ENCODE measurements at regions not wholly inside any gene's neighbourhood (a gene's known extent, or its start where the extent isn't known, plus 50 kb on each side); places are given as distances from the start of the nearest gene placed in this dataset.

- no peak for TF ChIP-seq YY1 (IDR thresholded peaks at IDR 0.05)
- no peak for TF ChIP-seq SP1 (IDR thresholded peaks at IDR 0.05)
- TF ChIP-seq, protein P1, sequence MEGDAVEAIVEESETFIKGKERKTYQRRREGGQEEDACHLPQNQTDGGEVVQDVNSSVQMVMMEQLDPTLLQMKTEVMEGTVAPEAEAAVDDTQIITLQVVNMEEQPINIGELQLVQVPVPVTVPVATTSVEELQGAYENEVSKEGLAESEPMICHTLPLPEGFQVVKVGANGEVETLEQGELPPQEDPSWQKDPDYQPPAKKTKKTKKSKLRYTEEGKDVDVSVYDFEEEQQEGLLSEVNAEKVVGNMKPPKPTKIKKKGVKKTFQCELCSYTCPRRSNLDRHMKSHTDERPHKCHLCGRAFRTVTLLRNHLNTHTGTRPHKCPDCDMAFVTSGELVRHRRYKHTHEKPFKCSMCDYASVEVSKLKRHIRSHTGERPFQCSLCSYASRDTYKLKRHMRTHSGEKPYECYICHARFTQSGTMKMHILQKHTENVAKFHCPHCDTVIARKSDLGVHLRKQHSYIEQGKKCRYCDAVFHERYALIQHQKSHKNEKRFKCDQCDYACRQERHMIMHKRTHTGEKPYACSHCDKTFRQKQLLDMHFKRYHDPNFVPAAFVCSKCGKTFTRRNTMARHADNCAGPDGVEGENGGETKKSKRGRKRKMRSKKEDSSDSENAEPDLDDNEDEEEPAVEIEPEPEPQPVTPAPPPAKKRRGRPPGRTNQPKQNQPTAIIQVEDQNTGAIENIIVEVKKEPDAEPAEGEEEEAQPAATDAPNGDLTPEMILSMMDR (IDR thresholded peaks at IDR 0.05; ENCODE audit: low read depth, low read length, missing input control), result no peak
- TF ChIP-seq FOXA1 (IDR thresholded peaks at IDR 0.05), result no peak
- TF ChIP-seq ATF3 (IDR thresholded peaks at IDR 0.05), result no peak
- TF ChIP-seq RXRA (IDR thresholded peaks at IDR 0.05), result no peak
- TF ChIP-seq, protein P2, sequence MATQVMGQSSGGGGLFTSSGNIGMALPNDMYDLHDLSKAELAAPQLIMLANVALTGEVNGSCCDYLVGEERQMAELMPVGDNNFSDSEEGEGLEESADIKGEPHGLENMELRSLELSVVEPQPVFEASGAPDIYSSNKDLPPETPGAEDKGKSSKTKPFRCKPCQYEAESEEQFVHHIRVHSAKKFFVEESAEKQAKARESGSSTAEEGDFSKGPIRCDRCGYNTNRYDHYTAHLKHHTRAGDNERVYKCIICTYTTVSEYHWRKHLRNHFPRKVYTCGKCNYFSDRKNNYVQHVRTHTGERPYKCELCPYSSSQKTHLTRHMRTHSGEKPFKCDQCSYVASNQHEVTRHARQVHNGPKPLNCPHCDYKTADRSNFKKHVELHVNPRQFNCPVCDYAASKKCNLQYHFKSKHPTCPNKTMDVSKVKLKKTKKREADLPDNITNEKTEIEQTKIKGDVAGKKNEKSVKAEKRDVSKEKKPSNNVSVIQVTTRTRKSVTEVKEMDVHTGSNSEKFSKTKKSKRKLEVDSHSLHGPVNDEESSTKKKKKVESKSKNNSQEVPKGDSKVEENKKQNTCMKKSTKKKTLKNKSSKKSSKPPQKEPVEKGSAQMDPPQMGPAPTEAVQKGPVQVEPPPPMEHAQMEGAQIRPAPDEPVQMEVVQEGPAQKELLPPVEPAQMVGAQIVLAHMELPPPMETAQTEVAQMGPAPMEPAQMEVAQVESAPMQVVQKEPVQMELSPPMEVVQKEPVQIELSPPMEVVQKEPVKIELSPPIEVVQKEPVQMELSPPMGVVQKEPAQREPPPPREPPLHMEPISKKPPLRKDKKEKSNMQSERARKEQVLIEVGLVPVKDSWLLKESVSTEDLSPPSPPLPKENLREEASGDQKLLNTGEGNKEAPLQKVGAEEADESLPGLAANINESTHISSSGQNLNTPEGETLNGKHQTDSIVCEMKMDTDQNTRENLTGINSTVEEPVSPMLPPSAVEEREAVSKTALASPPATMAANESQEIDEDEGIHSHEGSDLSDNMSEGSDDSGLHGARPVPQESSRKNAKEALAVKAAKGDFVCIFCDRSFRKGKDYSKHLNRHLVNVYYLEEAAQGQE (IDR thresholded peaks at IDR 0.05), result no peak
- no peak for TF ChIP-seq RAD21 (IDR thresholded peaks at IDR 0.05)
These were observed 110.5 kb upstream of the PAK3 start for GRCh38 chrX:110985470-110985869.
